ENCODE measurements at regions not wholly inside any gene's neighbourhood (a gene's known extent, or its start where the extent isn't known, plus 50 kb on each side); places are given as distances from the start of the nearest gene placed in this dataset.

DNA sequence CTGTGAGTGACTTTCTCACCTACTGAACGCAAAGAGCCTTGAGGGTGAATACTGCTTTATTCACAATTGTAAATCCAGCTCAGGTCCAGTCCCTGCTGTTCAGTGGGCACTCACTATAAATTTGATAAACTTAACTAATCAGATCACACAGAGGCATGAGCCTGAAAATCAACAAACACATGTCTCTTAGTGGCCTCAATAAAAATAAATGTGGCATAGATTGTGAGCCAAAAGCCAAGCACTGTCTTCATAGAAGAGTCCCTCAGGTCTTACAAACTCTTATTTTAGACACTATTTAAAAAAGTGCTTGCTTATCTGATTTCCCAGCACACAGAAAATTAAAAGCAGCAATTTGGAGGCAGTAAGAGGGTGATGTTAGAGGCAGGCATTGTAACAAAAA is 957.7 kb downstream of the SLITRK5 start:
- TF ChIP-seq, protein P1, sequence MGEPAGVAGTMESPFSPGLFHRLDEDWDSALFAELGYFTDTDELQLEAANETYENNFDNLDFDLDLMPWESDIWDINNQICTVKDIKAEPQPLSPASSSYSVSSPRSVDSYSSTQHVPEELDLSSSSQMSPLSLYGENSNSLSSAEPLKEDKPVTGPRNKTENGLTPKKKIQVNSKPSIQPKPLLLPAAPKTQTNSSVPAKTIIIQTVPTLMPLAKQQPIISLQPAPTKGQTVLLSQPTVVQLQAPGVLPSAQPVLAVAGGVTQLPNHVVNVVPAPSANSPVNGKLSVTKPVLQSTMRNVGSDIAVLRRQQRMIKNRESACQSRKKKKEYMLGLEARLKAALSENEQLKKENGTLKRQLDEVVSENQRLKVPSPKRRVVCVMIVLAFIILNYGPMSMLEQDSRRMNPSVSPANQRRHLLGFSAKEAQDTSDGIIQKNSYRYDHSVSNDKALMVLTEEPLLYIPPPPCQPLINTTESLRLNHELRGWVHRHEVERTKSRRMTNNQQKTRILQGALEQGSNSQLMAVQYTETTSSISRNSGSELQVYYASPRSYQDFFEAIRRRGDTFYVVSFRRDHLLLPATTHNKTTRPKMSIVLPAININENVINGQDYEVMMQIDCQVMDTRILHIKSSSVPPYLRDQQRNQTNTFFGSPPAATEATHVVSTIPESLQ (CRISPR knock-in tag; IDR thresholded peaks at IDR 0.05): no peak
- no peak for TF ChIP-seq ELF4 (CRISPR knock-in tag; IDR thresholded peaks at IDR 0.05; ENCODE audit: low read depth)
- TF ChIP-seq, protein P2, sequence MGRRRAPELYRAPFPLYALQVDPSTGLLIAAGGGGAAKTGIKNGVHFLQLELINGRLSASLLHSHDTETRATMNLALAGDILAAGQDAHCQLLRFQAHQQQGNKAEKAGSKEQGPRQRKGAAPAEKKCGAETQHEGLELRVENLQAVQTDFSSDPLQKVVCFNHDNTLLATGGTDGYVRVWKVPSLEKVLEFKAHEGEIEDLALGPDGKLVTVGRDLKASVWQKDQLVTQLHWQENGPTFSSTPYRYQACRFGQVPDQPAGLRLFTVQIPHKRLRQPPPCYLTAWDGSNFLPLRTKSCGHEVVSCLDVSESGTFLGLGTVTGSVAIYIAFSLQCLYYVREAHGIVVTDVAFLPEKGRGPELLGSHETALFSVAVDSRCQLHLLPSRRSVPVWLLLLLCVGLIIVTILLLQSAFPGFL (CRISPR knock-in tag; IDR thresholded peaks at IDR 0.05; ENCODE audit: borderline replicate concordance): no peak
- TF ChIP-seq ZNF121 (CRISPR knock-in tag; IDR thresholded peaks at IDR 0.05): no peak
- TF ChIP-seq ZBTB21 (CRISPR knock-in tag; IDR thresholded peaks at IDR 0.05; ENCODE audit: borderline replicate concordance): no peak
- TF ChIP-seq, protein P3, sequence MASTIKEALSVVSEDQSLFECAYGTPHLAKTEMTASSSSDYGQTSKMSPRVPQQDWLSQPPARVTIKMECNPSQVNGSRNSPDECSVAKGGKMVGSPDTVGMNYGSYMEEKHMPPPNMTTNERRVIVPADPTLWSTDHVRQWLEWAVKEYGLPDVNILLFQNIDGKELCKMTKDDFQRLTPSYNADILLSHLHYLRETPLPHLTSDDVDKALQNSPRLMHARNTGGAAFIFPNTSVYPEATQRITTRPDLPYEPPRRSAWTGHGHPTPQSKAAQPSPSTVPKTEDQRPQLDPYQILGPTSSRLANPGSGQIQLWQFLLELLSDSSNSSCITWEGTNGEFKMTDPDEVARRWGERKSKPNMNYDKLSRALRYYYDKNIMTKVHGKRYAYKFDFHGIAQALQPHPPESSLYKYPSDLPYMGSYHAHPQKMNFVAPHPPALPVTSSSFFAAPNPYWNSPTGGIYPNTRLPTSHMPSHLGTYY (CRISPR knock-in tag; IDR thresholded peaks at IDR 0.05): no peak
- TF ChIP-seq, protein P4, sequence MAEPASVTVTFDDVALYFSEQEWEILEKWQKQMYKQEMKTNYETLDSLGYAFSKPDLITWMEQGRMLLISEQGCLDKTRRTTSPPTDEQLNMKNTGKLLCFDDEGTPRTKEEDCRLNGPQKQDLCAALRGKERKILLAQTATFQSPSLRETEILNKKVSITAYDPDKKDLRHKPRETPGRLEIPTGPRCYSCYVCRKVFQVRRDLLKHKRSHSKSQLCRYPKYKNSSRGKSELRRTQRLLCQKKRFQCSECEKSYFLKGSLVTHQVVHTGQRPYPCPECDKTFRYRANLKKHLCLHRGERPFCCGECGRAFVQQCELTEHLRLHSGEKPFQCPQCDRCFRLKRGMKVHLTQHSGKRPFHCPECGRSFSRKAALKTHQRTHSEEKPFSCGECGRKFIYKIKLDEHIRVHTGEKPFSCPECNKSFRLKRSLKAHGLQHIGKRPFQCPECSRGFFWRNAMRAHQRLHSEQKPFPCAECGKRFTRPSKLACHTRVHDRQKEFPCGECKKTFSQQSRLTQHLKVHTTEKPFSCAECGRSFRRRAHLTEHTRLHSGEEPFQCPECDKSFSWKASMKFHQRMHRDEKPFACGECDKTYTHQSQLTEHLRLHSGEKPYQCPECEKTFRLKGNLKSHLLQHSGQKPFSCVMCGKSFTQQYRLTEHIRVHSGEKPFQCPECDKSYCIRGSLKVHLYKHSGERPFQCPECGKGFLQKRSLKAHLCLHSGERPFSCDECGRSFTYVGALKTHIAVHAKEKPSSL (CRISPR knock-in tag; conservative IDR thresholded peaks at IDR 0.05): no peak
- TF ChIP-seq, protein P5, sequence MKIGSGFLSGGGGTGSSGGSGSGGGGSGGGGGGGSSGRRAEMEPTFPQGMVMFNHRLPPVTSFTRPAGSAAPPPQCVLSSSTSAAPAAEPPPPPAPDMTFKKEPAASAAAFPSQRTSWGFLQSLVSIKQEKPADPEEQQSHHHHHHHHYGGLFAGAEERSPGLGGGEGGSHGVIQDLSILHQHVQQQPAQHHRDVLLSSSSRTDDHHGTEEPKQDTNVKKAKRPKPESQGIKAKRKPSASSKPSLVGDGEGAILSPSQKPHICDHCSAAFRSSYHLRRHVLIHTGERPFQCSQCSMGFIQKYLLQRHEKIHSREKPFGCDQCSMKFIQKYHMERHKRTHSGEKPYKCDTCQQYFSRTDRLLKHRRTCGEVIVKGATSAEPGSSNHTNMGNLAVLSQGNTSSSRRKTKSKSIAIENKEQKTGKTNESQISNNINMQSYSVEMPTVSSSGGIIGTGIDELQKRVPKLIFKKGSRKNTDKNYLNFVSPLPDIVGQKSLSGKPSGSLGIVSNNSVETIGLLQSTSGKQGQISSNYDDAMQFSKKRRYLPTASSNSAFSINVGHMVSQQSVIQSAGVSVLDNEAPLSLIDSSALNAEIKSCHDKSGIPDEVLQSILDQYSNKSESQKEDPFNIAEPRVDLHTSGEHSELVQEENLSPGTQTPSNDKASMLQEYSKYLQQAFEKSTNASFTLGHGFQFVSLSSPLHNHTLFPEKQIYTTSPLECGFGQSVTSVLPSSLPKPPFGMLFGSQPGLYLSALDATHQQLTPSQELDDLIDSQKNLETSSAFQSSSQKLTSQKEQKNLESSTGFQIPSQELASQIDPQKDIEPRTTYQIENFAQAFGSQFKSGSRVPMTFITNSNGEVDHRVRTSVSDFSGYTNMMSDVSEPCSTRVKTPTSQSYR (CRISPR knock-in tag; IDR thresholded peaks at IDR 0.05): no peak
- TF ChIP-seq, protein P6, sequence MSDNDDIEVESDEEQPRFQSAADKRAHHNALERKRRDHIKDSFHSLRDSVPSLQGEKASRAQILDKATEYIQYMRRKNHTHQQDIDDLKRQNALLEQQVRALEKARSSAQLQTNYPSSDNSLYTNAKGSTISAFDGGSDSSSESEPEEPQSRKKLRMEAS (CRISPR knock-in tag; IDR thresholded peaks at IDR 0.05): no peak
- TF ChIP-seq SMAD3 (CRISPR knock-in tag; IDR thresholded peaks at IDR 0.05; ENCODE audit: borderline replicate concordance): no peak
- TF ChIP-seq EMX1 (CRISPR knock-in tag; IDR thresholded peaks at IDR 0.05): no peak
- TF ChIP-seq SP1 (CRISPR knock-in tag; conservative IDR thresholded peaks at IDR 0.05): no peak
- TF ChIP-seq, protein P7, sequence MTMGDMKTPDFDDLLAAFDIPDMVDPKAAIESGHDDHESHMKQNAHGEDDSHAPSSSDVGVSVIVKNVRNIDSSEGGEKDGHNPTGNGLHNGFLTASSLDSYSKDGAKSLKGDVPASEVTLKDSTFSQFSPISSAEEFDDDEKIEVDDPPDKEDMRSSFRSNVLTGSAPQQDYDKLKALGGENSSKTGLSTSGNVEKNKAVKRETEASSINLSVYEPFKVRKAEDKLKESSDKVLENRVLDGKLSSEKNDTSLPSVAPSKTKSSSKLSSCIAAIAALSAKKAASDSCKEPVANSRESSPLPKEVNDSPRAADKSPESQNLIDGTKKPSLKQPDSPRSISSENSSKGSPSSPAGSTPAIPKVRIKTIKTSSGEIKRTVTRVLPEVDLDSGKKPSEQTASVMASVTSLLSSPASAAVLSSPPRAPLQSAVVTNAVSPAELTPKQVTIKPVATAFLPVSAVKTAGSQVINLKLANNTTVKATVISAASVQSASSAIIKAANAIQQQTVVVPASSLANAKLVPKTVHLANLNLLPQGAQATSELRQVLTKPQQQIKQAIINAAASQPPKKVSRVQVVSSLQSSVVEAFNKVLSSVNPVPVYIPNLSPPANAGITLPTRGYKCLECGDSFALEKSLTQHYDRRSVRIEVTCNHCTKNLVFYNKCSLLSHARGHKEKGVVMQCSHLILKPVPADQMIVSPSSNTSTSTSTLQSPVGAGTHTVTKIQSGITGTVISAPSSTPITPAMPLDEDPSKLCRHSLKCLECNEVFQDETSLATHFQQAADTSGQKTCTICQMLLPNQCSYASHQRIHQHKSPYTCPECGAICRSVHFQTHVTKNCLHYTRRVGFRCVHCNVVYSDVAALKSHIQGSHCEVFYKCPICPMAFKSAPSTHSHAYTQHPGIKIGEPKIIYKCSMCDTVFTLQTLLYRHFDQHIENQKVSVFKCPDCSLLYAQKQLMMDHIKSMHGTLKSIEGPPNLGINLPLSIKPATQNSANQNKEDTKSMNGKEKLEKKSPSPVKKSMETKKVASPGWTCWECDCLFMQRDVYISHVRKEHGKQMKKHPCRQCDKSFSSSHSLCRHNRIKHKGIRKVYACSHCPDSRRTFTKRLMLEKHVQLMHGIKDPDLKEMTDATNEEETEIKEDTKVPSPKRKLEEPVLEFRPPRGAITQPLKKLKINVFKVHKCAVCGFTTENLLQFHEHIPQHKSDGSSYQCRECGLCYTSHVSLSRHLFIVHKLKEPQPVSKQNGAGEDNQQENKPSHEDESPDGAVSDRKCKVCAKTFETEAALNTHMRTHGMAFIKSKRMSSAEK (CRISPR knock-in tag; IDR thresholded peaks at IDR 0.05; ENCODE audit: borderline replicate concordance): no peak
- TF ChIP-seq, protein P8, sequence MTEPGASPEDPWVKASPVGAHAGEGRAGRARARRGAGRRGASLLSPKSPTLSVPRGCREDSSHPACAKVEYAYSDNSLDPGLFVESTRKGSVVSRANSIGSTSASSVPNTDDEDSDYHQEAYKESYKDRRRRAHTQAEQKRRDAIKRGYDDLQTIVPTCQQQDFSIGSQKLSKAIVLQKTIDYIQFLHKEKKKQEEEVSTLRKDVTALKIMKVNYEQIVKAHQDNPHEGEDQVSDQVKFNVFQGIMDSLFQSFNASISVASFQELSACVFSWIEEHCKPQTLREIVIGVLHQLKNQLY (CRISPR knock-in tag; IDR thresholded peaks at IDR 0.05): no peak
- TF ChIP-seq PRRX2 (CRISPR knock-in tag; IDR thresholded peaks at IDR 0.05): no peak
- no peak for TF ChIP-seq ZNF396 (CRISPR knock-in tag; IDR thresholded peaks at IDR 0.05; ENCODE audit: borderline replicate concordance)
- TF ChIP-seq, protein P9, sequence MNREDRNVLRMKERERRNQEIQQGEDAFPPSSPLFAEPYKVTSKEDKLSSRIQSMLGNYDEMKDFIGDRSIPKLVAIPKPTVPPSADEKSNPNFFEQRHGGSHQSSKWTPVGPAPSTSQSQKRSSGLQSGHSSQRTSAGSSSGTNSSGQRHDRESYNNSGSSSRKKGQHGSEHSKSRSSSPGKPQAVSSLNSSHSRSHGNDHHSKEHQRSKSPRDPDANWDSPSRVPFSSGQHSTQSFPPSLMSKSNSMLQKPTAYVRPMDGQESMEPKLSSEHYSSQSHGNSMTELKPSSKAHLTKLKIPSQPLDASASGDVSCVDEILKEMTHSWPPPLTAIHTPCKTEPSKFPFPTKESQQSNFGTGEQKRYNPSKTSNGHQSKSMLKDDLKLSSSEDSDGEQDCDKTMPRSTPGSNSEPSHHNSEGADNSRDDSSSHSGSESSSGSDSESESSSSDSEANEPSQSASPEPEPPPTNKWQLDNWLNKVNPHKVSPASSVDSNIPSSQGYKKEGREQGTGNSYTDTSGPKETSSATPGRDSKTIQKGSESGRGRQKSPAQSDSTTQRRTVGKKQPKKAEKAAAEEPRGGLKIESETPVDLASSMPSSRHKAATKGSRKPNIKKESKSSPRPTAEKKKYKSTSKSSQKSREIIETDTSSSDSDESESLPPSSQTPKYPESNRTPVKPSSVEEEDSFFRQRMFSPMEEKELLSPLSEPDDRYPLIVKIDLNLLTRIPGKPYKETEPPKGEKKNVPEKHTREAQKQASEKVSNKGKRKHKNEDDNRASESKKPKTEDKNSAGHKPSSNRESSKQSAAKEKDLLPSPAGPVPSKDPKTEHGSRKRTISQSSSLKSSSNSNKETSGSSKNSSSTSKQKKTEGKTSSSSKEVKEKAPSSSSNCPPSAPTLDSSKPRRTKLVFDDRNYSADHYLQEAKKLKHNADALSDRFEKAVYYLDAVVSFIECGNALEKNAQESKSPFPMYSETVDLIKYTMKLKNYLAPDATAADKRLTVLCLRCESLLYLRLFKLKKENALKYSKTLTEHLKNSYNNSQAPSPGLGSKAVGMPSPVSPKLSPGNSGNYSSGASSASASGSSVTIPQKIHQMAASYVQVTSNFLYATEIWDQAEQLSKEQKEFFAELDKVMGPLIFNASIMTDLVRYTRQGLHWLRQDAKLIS (CRISPR knock-in tag; IDR thresholded peaks at IDR 0.05; ENCODE audit: borderline replicate concordance): no peak
- H3K4me1 Mint-ChIP-seq: no peaks in the 10 kb centered on the region
- H3K27me3 Mint-ChIP-seq (ENCODE audit: low read depth): no peaks in the 10 kb centered on the region
- DNase-seq (ENCODE audit: low spot score) (no peak), ATAC-seq (no peak)
- H3K9me3 Mint-ChIP-seq: peaks cover 16% of the 10 kb centered on the region
- POLR2A ChIA-PET: interaction anchor here (0.5 kb wide), 1 partner anchor 1643 kb away, joined by 5 read pairs; no protein-coding TSS in a partner anchor
- peaks cover 3% of the 10 kb centered on the region; the same call in 1 of the 2 replicates for H3K36me3 Mint-ChIP-seq
- no peak overlapping the region for H3K4me3 Mint-ChIP-seq
- no peak overlapping the region for H3K27ac Mint-ChIP-seq
- CTCF ChIA-PET: no interaction called here
